IMR-90 (cell line): ENCODE measurements at regions not wholly inside any gene's neighbourhood (a gene's known extent, or its start where the extent isn't known, plus 50 kb on each side); places are given as distances from the start of the nearest gene placed in this dataset.

Experiments used
- BHLHE40 ChIP-seq: fragments of 150-350 bp; IDR thresholded peaks from 2 replicates; pipeline ENCODE4 v1.6.1; 2016; ENCODE audit warnings: mild to moderate bottlenecking, low read depth, low read length
- FOS ChIP-seq: fragments of 150-350 bp; IDR thresholded peaks from 2 replicates; pipeline ENCODE4 v1.6.1; 2016; ENCODE audit warnings: low read depth, low read length
- POLR2A ChIP-seq: IDR thresholded peaks from 2 replicates; pipeline ENCODE4 v1.6.1; 2012; ENCODE audit warnings: mild to moderate bottlenecking, low read depth, low read length
- RAD21 ChIP-seq: IDR thresholded peaks from 2 replicates; pipeline ENCODE4 v1.6.1; 2012; ENCODE audit warnings: low read length, improper control_type of control experiment
- RFX5 ChIP-seq: IDR thresholded peaks from 2 replicates; pipeline ENCODE4 v1.8.0; 2012; ENCODE audit warnings: low read depth, mild to moderate bottlenecking, low read length, moderate library complexity
- TF ChIP-seq, protein P1 (sequence below): conservative IDR thresholded peaks from 2 replicates; pipeline ENCODE4 v1.5.1; 2012; ENCODE audit warnings: mild to moderate bottlenecking, low read depth, low read length, improper control_type of control experiment
- TF ChIP-seq, protein P2 (sequence below): fragments of 150-350 bp; IDR thresholded peaks from 2 replicates; pipeline ENCODE4 v1.6.1; 2017; ENCODE audit warnings: mild to moderate bottlenecking, antibody characterized with exemption, low read length, low read depth

DNA sequence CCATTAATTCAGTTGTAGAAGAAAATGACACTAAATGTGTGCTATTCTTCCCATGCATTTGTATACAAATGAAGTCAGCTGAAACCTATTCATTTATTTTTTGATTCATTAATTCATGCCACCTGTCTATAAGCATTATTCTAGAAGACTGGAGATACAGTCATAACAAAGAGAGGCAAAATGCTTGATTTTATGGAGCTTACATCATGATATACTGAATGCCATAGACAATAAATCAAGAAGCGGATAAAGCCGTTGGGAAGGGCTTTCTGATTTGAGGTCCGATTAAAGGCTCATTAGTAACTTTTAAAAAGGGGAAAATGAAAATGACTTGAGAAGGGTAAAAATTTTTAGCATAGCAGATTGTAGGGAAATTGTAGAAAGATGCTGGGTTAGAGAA is 494.9 kb downstream of the RERGL start:
- TF ChIP-seq, protein P1, sequence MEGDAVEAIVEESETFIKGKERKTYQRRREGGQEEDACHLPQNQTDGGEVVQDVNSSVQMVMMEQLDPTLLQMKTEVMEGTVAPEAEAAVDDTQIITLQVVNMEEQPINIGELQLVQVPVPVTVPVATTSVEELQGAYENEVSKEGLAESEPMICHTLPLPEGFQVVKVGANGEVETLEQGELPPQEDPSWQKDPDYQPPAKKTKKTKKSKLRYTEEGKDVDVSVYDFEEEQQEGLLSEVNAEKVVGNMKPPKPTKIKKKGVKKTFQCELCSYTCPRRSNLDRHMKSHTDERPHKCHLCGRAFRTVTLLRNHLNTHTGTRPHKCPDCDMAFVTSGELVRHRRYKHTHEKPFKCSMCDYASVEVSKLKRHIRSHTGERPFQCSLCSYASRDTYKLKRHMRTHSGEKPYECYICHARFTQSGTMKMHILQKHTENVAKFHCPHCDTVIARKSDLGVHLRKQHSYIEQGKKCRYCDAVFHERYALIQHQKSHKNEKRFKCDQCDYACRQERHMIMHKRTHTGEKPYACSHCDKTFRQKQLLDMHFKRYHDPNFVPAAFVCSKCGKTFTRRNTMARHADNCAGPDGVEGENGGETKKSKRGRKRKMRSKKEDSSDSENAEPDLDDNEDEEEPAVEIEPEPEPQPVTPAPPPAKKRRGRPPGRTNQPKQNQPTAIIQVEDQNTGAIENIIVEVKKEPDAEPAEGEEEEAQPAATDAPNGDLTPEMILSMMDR: no peak
- TF ChIP-seq, protein P2, sequence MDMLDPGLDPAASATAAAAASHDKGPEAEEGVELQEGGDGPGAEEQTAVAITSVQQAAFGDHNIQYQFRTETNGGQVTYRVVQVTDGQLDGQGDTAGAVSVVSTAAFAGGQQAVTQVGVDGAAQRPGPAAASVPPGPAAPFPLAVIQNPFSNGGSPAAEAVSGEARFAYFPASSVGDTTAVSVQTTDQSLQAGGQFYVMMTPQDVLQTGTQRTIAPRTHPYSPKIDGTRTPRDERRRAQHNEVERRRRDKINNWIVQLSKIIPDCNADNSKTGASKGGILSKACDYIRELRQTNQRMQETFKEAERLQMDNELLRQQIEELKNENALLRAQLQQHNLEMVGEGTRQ: no peak
- TF ChIP-seq POLR2A: no peak
- no peak for TF ChIP-seq BHLHE40
- TF ChIP-seq FOS: no peak
- TF ChIP-seq RAD21: no peak
- no peak for TF ChIP-seq RFX5
